Transverse colon (tissue), 4 donors: ENCODE measurements at regions not wholly inside any gene's neighbourhood (a gene's known extent, or its start where the extent isn't known, plus 50 kb on each side); places are given as distances from the start of the nearest gene placed in this dataset.
"Not testable (repeated sequence)": the region's sequence is repeated elsewhere in the genome, so short reads cannot be mapped to it uniquely, and the experiment has no call there.

Experiments
- DNase-seq: peaks from one replicate; pipeline ENCODE4 v3.0.0-alpha.2; 2019
- H3K27ac ChIP-seq, 4 donors: fragments of 200-600 bp; sonication (generic); 2 replicates each; pipeline ENCODE4 v1.5.1; 2016 to 2018; ENCODE audit warnings: inconsistent platforms in 4 of 4
- H3K27me3 ChIP-seq: fragments of 200-600 bp; sonication (generic); 2 replicates; pipeline ENCODE4 v1.5.1; 2017; ENCODE audit warnings: inconsistent platforms
- H3K36me3 ChIP-seq, 4 donors: fragments of 200-600 bp; sonication (generic); 2 replicates each; pipeline ENCODE4 v1.5.1; 2017 to 2019; ENCODE audit warnings: inconsistent platforms in 4 of 4
- H3K4me1 ChIP-seq, 4 donors: fragments of 200-600 bp; sonication (generic); 2 replicates each; pipeline ENCODE4 v1.5.1; 2017 to 2020; ENCODE audit warnings: inconsistent platforms in 4 of 4
- H3K4me3 ChIP-seq, 4 donors: fragments of 200-600 bp; sonication (generic); 1 replicate in 1 of 4; 2 replicates in 3 of 4; pipeline versions ENCODE4 v1.5.1 to v1.6.1; 2017 to 2019; ENCODE audit warnings: inconsistent platforms in 4 of 4
- H3K9me3 ChIP-seq, 2 donors: fragments of 200-600 bp; sonication (generic); 2 replicates each; pipeline ENCODE4 v1.5.1; 2017 to 2019; ENCODE audit warnings: inconsistent platforms in 2 of 2
- EP300 ChIP-seq: sonication (generic); formaldehyde crosslinking; IDR thresholded peaks from one replicate; pipeline ENCODE4 v1.6.1; 2017; ENCODE audit warnings: antibody characterized with exemption, low read depth
- POLR2A ChIP-seq: fragments of 450-650 bp; IDR thresholded peaks from one replicate; pipeline ENCODE4 v1.6.1; 2016; ENCODE audit warnings: antibody characterized with exemption, mild to moderate bottlenecking, moderate library complexity
- POLR2AphosphoS5 ChIP-seq, 3 donors: sonication (generic); formaldehyde crosslinking; IDR thresholded peaks; one replicate each; pipeline ENCODE4 v1.6.1; 2016; ENCODE audit warnings: antibody characterized with exemption in 3 of 3
- WGBS, 2 donors: methylation state at CpG; one replicate each; pipeline ENCODE4 v1.1.5; 2018; ENCODE audit warnings: low coverage in 1 of 2; 5-methylcytosine and 5-hydroxymethylcytosine counted together
- in situ Hi-C, 4 donors: fragments of 200-750 bp; cut with MboI; loops; one replicate each; pipeline versions ENCODE4 v1.15.0 to v1.15.1; 2017; ENCODE audit warnings: low sequenced_read_pairs in 3 of 4, low pct_ligation_motif_present in 1 of 4, low pct_unique_long_range_greater_than_20kb in 1 of 4
- intact Hi-C: fragments of 100-400 bp; cut with DNase I; formaldehyde crosslinking; loops from one replicate; pipeline ENCODE4 v1.15.1; 2023; ENCODE audit warnings: low total_unique reads
- TF ChIP-seq, protein P1 (sequence below), 5 experiments: fragments of 200-600 bp in 3 of 5; fragments of 450-650 bp in 2 of 5; sonication (generic) in 3 of 5; IDR thresholded peaks; 1 replicate in 2 of 5; 2 replicates in 3 of 5; pipeline ENCODE4 v1.5.1; 2016 to 2017; ENCODE audit warnings: antibody characterized with exemption in 5 of 5, inconsistent platforms in 3 of 5, mild to moderate bottlenecking in 2 of 5, moderate library complexity in 1 of 5

DNA sequence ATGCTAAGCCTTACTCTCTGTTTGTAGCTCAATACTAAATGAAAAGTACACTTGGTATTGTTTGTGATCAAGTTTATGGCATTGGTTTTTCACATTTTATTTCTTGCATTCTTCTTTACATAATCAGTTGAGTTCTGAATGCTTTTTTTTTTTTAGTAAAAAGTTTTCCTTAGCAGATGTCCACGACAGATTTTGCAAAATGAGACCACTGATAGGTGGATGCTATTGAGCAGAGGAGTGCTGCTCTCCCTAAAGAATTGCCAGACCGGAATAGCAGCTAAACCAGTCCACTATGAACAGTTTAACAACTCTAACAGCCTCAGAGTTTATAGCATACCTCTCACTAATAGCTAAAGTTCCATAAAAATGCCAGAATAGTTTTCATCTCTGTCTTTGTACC is 225.1 kb upstream of the CACNA2D1 start:
- Histone ChIP-seq H3K36me3 (no peaks in the 10 kb centered on the region), H3K27me3 (no peaks in the 10 kb centered on the region), H3K4me1 (no peaks in the 10 kb centered on the region), H3K27ac (no peak overlapping the region), H3K4me3 (no peak overlapping the region), H3K9me3 (no peaks in the 10 kb centered on the region)
- WGBS, 2 donors = 25 to 29% methylated on average over 2 of the region's 2 CpGs
- intact Hi-C loops = no loop called here
- DNase-seq = no peak
- TF ChIP-seq, protein P1, sequence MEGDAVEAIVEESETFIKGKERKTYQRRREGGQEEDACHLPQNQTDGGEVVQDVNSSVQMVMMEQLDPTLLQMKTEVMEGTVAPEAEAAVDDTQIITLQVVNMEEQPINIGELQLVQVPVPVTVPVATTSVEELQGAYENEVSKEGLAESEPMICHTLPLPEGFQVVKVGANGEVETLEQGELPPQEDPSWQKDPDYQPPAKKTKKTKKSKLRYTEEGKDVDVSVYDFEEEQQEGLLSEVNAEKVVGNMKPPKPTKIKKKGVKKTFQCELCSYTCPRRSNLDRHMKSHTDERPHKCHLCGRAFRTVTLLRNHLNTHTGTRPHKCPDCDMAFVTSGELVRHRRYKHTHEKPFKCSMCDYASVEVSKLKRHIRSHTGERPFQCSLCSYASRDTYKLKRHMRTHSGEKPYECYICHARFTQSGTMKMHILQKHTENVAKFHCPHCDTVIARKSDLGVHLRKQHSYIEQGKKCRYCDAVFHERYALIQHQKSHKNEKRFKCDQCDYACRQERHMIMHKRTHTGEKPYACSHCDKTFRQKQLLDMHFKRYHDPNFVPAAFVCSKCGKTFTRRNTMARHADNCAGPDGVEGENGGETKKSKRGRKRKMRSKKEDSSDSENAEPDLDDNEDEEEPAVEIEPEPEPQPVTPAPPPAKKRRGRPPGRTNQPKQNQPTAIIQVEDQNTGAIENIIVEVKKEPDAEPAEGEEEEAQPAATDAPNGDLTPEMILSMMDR (IDR thresholded peaks at IDR 0.05) = no peak
- TF ChIP-seq POLR2A (no peak), EP300 (no peak)
- in situ Hi-C loops = no loop called here

DNA sequence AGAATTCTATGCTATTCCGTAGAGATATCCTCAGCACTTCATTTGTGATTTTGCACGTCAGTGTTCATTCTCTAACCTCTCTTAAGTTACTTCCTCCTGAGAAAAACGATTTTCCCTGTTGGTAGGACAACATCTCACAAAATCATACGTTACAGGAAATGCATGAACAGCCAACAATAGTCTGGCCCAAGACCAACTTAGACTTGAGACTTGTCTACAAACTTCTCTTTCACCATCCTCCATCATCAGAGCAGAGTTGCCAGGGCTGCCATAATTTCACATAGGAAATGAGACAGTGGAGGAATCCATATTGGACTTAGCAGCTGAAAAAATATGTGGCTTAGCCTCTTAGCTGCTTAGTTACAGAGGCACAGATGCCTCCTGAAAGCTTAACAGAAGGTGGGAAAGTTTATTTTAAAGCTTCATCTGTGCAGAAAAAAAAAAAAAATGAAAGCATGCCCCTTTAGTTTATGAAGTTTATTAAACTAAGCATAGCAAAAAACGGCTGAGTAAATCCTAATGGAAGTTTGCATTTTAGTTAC is 222.5 kb upstream of the CACNA2D1 start:
- Histone ChIP-seq H3K9me3 (no peaks in the 10 kb centered on the region), H3K27me3 (no peaks in the 10 kb centered on the region), H3K4me1 (no peaks in the 10 kb centered on the region), H3K36me3 (no peaks in the 10 kb centered on the region), H3K27ac (no peak overlapping the region), H3K4me3 (no peak overlapping the region)
- TF ChIP-seq EP300 (no peak), POLR2A (no peak), POLR2AphosphoS5 (IDR thresholded peaks at IDR 0.05) (no peak)
- TF ChIP-seq, protein P1 (IDR thresholded peaks at IDR 0.05) = no peak
- no peak for DNase-seq
- in situ Hi-C loops = no loop called here
- intact Hi-C loops = no loop called here
- 64 to 69% methylated on average over 5 of the region's 5 CpGs for WGBS, 2 donors

DNA sequence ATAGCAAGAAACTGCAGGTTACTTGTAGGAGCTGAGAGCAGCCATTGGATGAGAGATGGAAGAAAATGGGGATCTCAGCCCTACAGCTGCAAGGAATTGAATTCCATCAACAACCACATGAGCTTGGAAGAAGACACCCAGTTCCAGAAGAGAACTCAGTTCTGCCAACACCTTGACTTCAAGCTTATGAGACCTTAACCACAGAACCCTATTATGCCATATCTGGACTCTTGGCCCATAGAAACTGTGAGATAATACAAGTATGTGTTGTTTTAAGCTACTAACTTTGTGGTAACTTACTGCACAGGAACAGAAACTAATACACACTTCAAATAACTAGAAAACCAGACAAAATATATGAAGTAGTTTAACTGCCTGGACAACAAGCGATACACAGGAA is 212.4 kb upstream of the CACNA2D1 start:
- H3K27ac ChIP-seq = no peak overlapping the region
- intact Hi-C loops = no loop called here
- H3K27me3 ChIP-seq = no peaks in the 10 kb centered on the region
- H3K9me3 ChIP-seq = no peaks in the 10 kb centered on the region
- TF ChIP-seq, protein P1 (IDR thresholded peaks at IDR 0.05) = no peak
- no peak for TF ChIP-seq POLR2AphosphoS5 (IDR thresholded peaks at IDR 0.05)
- no peak for TF ChIP-seq POLR2A
- TF ChIP-seq EP300 = no peak
- WGBS, 2 donors = 80 to 94% methylated on average over 1 of the region's 1 CpG
- DNase-seq = no peak
- H3K4me1 ChIP-seq = no peaks in the 10 kb centered on the region
- in situ Hi-C loops = no loop called here
- H3K36me3 ChIP-seq = no peaks in the 10 kb centered on the region
- no peak overlapping the region for H3K4me3 ChIP-seq

DNA sequence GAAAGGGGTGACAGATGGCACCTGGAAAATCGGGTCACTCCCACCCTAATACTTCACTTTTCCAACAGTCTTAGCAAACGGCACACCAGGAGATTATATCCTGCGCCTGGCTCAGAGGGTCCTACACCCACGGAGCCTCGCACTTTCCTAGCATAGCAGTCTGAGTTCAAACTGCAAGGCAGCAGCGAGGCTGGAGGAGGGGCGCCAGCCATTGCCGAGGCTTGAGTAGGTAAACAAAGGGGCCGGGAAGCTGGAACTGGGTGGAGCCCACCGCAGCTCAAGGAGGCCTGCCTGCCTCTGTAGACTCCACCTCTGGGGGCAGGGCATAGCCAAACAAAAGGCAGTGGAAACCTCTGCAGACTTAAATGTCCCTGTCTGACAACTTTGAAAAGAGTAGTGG is 206.5 kb upstream of the CACNA2D1 start:
- H3K27ac ChIP-seq, H3K36me3 ChIP-seq, intact Hi-C loops, H3K27me3 ChIP-seq, DNase-seq, H3K9me3 ChIP-seq, in situ Hi-C loops, H3K4me3 ChIP-seq, H3K4me1 ChIP-seq: not testable (repeated sequence)
- 87% methylated on average over 10 of the region's 10 CpGs; no CpG with 5 or more reads in 1 of the 2 donors for WGBS, 2 donors

DNA sequence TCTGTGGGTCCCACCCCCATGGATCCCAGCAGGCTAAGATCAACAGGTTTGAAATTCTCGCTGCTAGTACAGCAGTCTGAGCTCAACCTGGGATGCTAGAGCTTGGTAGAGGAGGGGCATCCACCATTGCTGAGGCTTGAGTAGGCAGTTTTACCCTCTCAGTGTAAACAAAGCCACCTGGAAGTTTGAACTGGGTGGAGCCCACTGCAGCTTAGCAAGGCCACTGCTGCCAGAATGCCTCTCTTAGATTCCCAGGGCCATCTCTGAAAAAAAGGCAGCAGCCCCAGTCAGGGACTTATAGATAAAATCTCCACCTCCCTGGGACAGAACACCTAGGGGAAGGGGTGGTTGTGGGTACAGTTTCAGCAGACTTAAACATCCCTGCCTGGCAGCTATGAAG is 190.0 kb upstream of the CACNA2D1 start:
- Histone ChIP-seq H3K27me3 (no peaks in the 10 kb centered on the region), H3K4me1 (no peaks in the 10 kb centered on the region), H3K27ac (no peak overlapping the region), H3K36me3 (no peaks in the 10 kb centered on the region), H3K9me3 (no peaks in the 10 kb centered on the region), H3K4me3 (no peak overlapping the region)
- TF ChIP-seq POLR2A = no peak
- TF ChIP-seq EP300 = no peak
- TF ChIP-seq, protein P1 (IDR thresholded peaks at IDR 0.05) = no peak
- intact Hi-C loops = no loop called here
- in situ Hi-C loops = loop anchor here in 1 of 4 donors (25.0 kb wide), 1 partner anchor 96 kb away; no protein-coding TSS in a partner anchor
- DNase-seq = no peak
- WGBS, 2 donors = no CpG with 5 or more reads among the region's 1 CpG
